Activated CD8-positive, alpha-beta T cell treated with anti-CD3 and anti-CD28 coated beads for 36 hours (primary cell): ENCODE measurements at regions not wholly inside any gene's neighbourhood (a gene's known extent, or its start where the extent isn't known, plus 50 kb on each side); places are given as distances from the start of the nearest gene placed in this dataset.

Experiments used
- ATAC-seq: fragments of 200-7000 bp; cut with Tn5 transposase; one replicate; pipeline ENCODE4 v1.10.0; 2021; ENCODE audit warnings: mild to moderate bottlenecking, moderate library complexity
- CTCF ChIA-PET: fragments of 350-600 bp; sonication (Branson Sonifier 250); formaldehyde crosslinking; loops from one replicate; lab custom pipeline; 2021; ENCODE audit warnings: antibody characterized with exemption; lab: Charles Lee
- POLR2A ChIA-PET: fragments of 350-600 bp; sonication (Branson Sonifier 250); formaldehyde crosslinking; loops from one replicate; lab custom pipeline; 2021; ENCODE audit warnings: antibody characterized with exemption; lab: Charles Lee
- DNase-seq: peaks from one replicate; pipeline ENCODE4 v3.0.0-alpha.2; 2020
- H3K27ac Mint-ChIP-seq: one replicate; pipeline ENCODE4 v1.8.0; 2021; ENCODE audit warnings: mild to moderate bottlenecking, mixed read lengths
- H3K27me3 Mint-ChIP-seq: one replicate; pipeline ENCODE4 v1.8.0; 2021; ENCODE audit warnings: mixed read lengths
- H3K36me3 Mint-ChIP-seq: one replicate; pipeline ENCODE4 v1.8.0; 2021; ENCODE audit warnings: low read depth, mixed read lengths
- H3K4me1 Mint-ChIP-seq: one replicate; pipeline ENCODE4 v1.8.0; 2021; ENCODE audit warnings: low read depth, mixed read lengths
- H3K4me3 Mint-ChIP-seq: one replicate; pipeline ENCODE4 v1.8.0; 2021; ENCODE audit warnings: mild to moderate bottlenecking, moderate library complexity, mixed read lengths
- H3K9me3 Mint-ChIP-seq: one replicate; pipeline ENCODE4 v1.8.0; 2021; ENCODE audit warnings: mixed read lengths
- intact Hi-C: fragments of 100-400 bp; cut with micrococcal nuclease; formaldehyde crosslinking; loops from one replicate; pipeline ENCODE4 v1.10.0; 2022
- TF ChIP-seq, protein P1 (sequence below): fragments of 200-600 bp; IDR thresholded peaks from one replicate; pipeline ENCODE4 v1.8.0; 2022; ENCODE audit warnings: antibody characterized with exemption, mild to moderate bottlenecking

DNA sequence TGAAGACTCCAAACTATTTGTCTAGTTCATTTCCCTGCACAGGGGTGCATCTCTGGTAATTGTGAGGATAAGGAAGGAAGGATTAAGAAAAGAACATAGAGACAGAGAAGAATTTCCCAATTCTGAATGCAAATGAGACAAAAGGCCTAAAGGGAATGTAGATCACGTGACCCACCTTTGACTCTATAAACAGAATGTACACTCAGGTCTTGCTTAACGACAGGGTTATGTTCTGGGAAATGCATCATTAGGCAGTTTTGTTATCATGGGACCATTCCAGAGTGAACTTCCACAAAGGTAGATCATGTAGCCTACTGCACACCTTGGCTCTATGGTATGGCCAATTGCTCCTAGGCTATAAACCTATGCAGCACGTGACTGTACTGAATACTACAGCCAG is 252.3 kb upstream of the ZP4 start:
- TF ChIP-seq, protein P1, sequence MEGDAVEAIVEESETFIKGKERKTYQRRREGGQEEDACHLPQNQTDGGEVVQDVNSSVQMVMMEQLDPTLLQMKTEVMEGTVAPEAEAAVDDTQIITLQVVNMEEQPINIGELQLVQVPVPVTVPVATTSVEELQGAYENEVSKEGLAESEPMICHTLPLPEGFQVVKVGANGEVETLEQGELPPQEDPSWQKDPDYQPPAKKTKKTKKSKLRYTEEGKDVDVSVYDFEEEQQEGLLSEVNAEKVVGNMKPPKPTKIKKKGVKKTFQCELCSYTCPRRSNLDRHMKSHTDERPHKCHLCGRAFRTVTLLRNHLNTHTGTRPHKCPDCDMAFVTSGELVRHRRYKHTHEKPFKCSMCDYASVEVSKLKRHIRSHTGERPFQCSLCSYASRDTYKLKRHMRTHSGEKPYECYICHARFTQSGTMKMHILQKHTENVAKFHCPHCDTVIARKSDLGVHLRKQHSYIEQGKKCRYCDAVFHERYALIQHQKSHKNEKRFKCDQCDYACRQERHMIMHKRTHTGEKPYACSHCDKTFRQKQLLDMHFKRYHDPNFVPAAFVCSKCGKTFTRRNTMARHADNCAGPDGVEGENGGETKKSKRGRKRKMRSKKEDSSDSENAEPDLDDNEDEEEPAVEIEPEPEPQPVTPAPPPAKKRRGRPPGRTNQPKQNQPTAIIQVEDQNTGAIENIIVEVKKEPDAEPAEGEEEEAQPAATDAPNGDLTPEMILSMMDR = no peak
- no peaks in the 10 kb centered on the region for H3K4me1 Mint-ChIP-seq
- ChIA-PET POLR2A (no interaction called here), CTCF (no interaction called here)
- no peaks in the 10 kb centered on the region for H3K9me3 Mint-ChIP-seq
- H3K4me3 Mint-ChIP-seq = no peak overlapping the region
- H3K27me3 Mint-ChIP-seq = no peaks in the 10 kb centered on the region
- H3K27ac Mint-ChIP-seq = no peak overlapping the region
- ATAC-seq (no peak), DNase-seq (no peak)
- H3K36me3 Mint-ChIP-seq = no peaks in the 10 kb centered on the region
- intact Hi-C loops = no loop called here

DNA sequence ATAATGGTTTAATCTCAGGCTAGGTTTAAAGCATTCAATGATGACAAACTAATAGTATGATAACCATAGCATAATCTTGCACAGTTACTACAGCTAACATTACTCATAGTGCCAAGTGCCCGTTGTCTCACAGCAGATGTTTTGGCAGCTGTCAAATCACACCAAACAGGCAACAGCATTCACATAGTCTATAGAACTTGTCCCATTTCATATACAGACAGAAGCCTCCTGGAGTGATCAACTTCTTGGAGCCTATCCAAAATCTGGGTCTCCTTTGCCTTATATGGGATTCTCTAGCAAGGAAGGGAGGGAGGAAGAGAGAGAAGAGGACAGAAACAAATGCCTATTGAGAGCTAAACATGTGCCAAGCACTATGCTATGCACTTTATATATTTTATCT is 250.6 kb upstream of the ZP4 start:
- no peaks in the 10 kb centered on the region for H3K9me3 Mint-ChIP-seq
- ChIA-PET CTCF (no interaction called here), POLR2A (no interaction called here)
- no peaks in the 10 kb centered on the region for H3K36me3 Mint-ChIP-seq
- H3K4me3 Mint-ChIP-seq = no peak overlapping the region
- ATAC-seq (no peak), DNase-seq (no peak)
- TF ChIP-seq, protein P1 = no peak
- intact Hi-C loops = no loop called here
- no peaks in the 10 kb centered on the region for H3K27me3 Mint-ChIP-seq
- H3K27ac Mint-ChIP-seq = no peak overlapping the region
- H3K4me1 Mint-ChIP-seq = no peaks in the 10 kb centered on the region

DNA sequence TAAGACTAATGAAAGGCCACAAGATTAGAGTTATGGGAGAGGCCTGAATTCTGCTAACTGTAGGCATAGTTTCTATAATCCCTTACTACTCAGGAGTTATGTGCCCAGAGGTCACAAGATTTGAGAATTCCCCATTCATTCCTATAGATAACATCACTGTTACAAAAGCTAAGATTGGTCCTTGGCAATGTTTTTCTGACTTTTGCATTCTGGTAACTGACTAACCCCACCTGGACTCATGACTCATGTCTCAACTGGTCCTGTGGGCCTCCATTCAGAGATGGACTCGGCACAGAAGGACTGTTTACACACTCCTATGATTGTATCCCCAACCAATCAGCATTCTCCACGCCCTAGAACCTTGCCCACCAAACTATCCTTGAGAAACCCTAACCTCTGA is 249.0 kb upstream of the ZP4 start:
- no peaks in the 10 kb centered on the region for H3K36me3 Mint-ChIP-seq
- POLR2A ChIA-PET = no interaction called here
- no peak overlapping the region for H3K4me3 Mint-ChIP-seq
- DNase-seq (no peak), ATAC-seq (no peak)
- H3K27ac Mint-ChIP-seq = no peak overlapping the region
- no peaks in the 10 kb centered on the region for H3K27me3 Mint-ChIP-seq
- peaks cover 4% of the 10 kb centered on the region for H3K9me3 Mint-ChIP-seq
- intact Hi-C loops = no loop called here
- TF ChIP-seq, protein P1 = no peak
- CTCF ChIA-PET = no interaction called here
- H3K4me1 Mint-ChIP-seq = no peaks in the 10 kb centered on the region

DNA sequence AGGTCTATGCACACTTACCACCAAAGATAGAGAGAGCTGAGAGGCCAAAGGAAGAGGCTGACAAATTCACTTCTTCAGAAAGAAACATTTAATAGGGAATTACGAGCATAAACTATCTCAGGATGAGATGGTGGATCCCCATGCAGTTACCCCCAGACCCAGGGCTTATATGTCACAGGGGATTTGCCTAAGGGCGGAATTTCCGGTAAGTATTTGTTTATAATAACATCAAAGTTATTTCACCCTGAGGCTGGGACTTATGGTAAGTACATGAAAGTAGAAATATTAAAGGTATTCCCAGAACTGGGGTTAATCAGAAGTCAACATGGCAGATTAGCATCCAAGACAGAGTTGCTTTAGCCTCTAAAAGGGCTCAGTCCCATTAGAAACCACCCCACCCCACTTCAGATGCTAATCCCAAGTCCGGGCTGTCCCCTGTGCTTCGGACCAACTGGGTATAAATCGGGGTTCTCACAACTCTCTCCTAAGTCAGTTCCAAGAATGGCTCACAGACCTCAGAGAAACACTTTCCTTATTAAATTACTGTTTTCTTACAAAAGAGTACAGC is 247.4 kb upstream of the ZP4 start:
- CTCF ChIA-PET = no interaction called here
- POLR2A ChIA-PET = no interaction called here
- Mint-ChIP-seq H3K36me3 (no peaks in the 10 kb centered on the region), H3K27ac (no peak overlapping the region), H3K4me1 (no peaks in the 10 kb centered on the region), H3K27me3 (no peaks in the 10 kb centered on the region), H3K9me3 (peaks cover 4% of the 10 kb centered on the region), H3K4me3 (no peak overlapping the region)
- DNase-seq = no peak
- intact Hi-C loops = no loop called here
- TF ChIP-seq, protein P1 = no peak
- ATAC-seq = no peak

DNA sequence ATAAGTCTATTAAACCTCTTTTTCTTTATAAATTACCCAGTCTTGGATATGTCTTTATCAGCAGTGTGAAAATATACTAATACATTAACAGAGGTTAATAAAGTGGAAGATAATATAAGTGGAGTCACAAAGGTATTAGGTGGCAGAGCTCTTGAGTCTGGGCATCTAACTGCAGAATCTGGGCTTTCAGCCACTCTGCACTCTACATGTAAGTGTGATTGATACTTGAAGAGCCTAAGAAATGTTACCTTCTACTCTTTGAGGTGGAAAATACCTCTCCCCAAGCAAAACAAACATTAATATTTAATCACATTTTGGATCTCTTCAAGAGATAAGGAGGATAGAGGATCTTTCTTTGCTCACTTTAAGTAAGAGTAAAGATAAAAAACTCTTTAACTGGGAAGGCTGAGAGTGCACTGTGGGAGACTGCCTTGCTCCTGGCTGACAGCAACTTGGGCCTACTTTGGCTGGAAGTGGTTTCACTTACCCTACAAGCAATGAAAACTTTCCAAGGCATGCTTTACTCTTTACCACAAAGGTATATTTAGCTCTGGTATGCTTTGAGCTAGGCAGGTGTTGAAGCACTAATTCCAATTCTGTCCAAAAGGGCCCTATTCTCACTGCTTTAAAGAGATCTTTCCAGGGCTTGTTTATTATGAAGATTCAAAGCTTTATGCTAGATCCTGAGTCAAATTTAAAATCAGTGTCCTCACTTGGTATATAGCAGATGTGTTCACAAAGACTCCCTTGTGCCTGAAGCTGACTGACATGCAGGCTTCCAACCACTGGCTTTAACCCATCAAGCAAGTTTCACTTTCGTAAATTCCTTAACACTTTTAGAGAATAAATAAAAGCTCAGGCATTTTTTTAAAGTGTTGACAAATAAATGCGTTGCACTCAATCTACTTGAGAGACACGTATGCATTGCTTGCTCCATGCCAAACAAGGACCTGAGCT is 245.3 kb upstream of the ZP4 start:
- Mint-ChIP-seq H3K36me3 (no peaks in the 10 kb centered on the region), H3K27me3 (no peaks in the 10 kb centered on the region), H3K9me3 (peaks cover 4% of the 10 kb centered on the region), H3K27ac (no peak overlapping the region), H3K4me1 (no peaks in the 10 kb centered on the region), H3K4me3 (no peak overlapping the region)
- TF ChIP-seq, protein P1 = no peak
- DNase-seq (no peak), ATAC-seq (no peak)
- ChIA-PET POLR2A (interaction anchor here (1.1 kb wide), 1 partner anchor 106 kb away, joined by 4 read pairs; no protein-coding TSS in a partner anchor), CTCF (no interaction called here)
- intact Hi-C loops = no loop called here
